ENCODE measurements at regions not wholly inside any gene's neighbourhood (a gene's known extent, or its start where the extent isn't known, plus 50 kb on each side); places are given as distances from the start of the nearest gene placed in this dataset.

GRCh38 chr7:68484731-68485130, 1113.5 kb upstream of the AUTS2 start:
- no peak overlapping the region for H3K27ac ChIP-seq (ENCODE audit: insufficient read depth, low read length, poor library complexity, severe bottlenecking)
- no peaks in the 10 kb centered on the region for H3K36me3 ChIP-seq (ENCODE audit: control insufficient read depth, insufficient read depth, low read length)
- DNase-seq, result no peak
- no peak overlapping the region for H3K4me3 ChIP-seq (ENCODE audit: insufficient read depth, low read depth, low read length, poor library complexity, severe bottlenecking)
- no peaks in the 10 kb centered on the region for H3K4me1 ChIP-seq (ENCODE audit: control insufficient read depth, insufficient read depth, low read length, poor library complexity, severe bottlenecking)
- H3K27me3 ChIP-seq (replicated peaks; ENCODE audit: control insufficient read depth, insufficient read depth, low read length, poor library complexity, severe bottlenecking), result no peaks in the 10 kb centered on the region
- H3K9me3 ChIP-seq (ENCODE audit: control insufficient read depth, low read length), result no peaks in the 10 kb centered on the region

- Histone ChIP-seq H3K4me1 (ENCODE audit: control insufficient read depth, insufficient read depth, low read length, poor library complexity, severe bottlenecking) (no peaks in the 10 kb centered on the region), H3K36me3 (ENCODE audit: control insufficient read depth, insufficient read depth, low read length) (no peaks in the 10 kb centered on the region), H3K27ac (ENCODE audit: insufficient read depth, low read length, poor library complexity, severe bottlenecking) (no peak overlapping the region), H3K9me3 (ENCODE audit: control insufficient read depth, low read length) (no peaks in the 10 kb centered on the region), H3K4me3 (ENCODE audit: insufficient read depth, low read depth, low read length, poor library complexity, severe bottlenecking) (no peak overlapping the region), H3K27me3 (replicated peaks; ENCODE audit: control insufficient read depth, insufficient read depth, low read length, poor library complexity, severe bottlenecking) (no peaks in the 10 kb centered on the region)
- no peak for DNase-seq
Measured at GRCh38 chr7:68485253-68485917, 1112.9 kb upstream of the AUTS2 start.

GRCh38 chr7:68488341-68489060, 1109.8 kb upstream of the AUTS2 start:
- no peak for DNase-seq
- no peaks in the 10 kb centered on the region for H3K27me3 ChIP-seq (replicated peaks; ENCODE audit: control insufficient read depth, insufficient read depth, low read length, poor library complexity, severe bottlenecking)
- no peak overlapping the region for H3K4me3 ChIP-seq (ENCODE audit: insufficient read depth, low read depth, low read length, poor library complexity, severe bottlenecking)
- H3K9me3 ChIP-seq (ENCODE audit: control insufficient read depth, low read length), result no peaks in the 10 kb centered on the region
- H3K36me3 ChIP-seq (ENCODE audit: control insufficient read depth, insufficient read depth, low read length), result no peaks in the 10 kb centered on the region
- H3K27ac ChIP-seq (ENCODE audit: insufficient read depth, low read length, poor library complexity, severe bottlenecking), result no peak overlapping the region
- no peaks in the 10 kb centered on the region for H3K4me1 ChIP-seq (ENCODE audit: control insufficient read depth, insufficient read depth, low read length, poor library complexity, severe bottlenecking)

- no peak for DNase-seq
- Histone ChIP-seq H3K9me3 (ENCODE audit: control insufficient read depth, low read length) (no peaks in the 10 kb centered on the region), H3K36me3 (ENCODE audit: control insufficient read depth, insufficient read depth, low read length) (no peaks in the 10 kb centered on the region), H3K4me3 (ENCODE audit: insufficient read depth, low read depth, low read length, poor library complexity, severe bottlenecking) (no peak overlapping the region), H3K27ac (ENCODE audit: insufficient read depth, low read length, poor library complexity, severe bottlenecking) (no peak overlapping the region), H3K27me3 (replicated peaks; ENCODE audit: control insufficient read depth, insufficient read depth, low read length, poor library complexity, severe bottlenecking) (no peaks in the 10 kb centered on the region), H3K4me1 (ENCODE audit: control insufficient read depth, insufficient read depth, low read length, poor library complexity, severe bottlenecking) (no peaks in the 10 kb centered on the region)
Measured at GRCh38 chr7:68491523-68492358, 1106.5 kb upstream of the AUTS2 start.

- H3K36me3 ChIP-seq (ENCODE audit: control insufficient read depth, insufficient read depth, low read length), result no peaks in the 10 kb centered on the region
- H3K27ac ChIP-seq (ENCODE audit: insufficient read depth, low read length, poor library complexity, severe bottlenecking), result no peak overlapping the region
- H3K4me3 ChIP-seq (ENCODE audit: insufficient read depth, low read depth, low read length, poor library complexity, severe bottlenecking), result no peak overlapping the region
- H3K27me3 ChIP-seq (replicated peaks; ENCODE audit: control insufficient read depth, insufficient read depth, low read length, poor library complexity, severe bottlenecking), result no peaks in the 10 kb centered on the region
- no peaks in the 10 kb centered on the region for H3K4me1 ChIP-seq (ENCODE audit: control insufficient read depth, insufficient read depth, low read length, poor library complexity, severe bottlenecking)
- no peak for DNase-seq
- no peaks in the 10 kb centered on the region for H3K9me3 ChIP-seq (ENCODE audit: control insufficient read depth, low read length)
Measured at GRCh38 chr7:68492359-68492690, 1106.0 kb upstream of the AUTS2 start.

- DNase-seq, result no peak
- Histone ChIP-seq H3K4me1 (ENCODE audit: control insufficient read depth, insufficient read depth, low read length, poor library complexity, severe bottlenecking) (no peaks in the 10 kb centered on the region), H3K27ac (ENCODE audit: insufficient read depth, low read length, poor library complexity, severe bottlenecking) (no peak overlapping the region)
Measured at GRCh38 chr7:68503400-68503799, 1094.9 kb upstream of the AUTS2 start.

GRCh38 chr7:68504716-68505115, 1093.6 kb upstream of the AUTS2 start:
- Histone ChIP-seq H3K27me3 (replicated peaks; ENCODE audit: control insufficient read depth, insufficient read depth, low read length, poor library complexity, severe bottlenecking) (no peaks in the 10 kb centered on the region), H3K4me3 (ENCODE audit: insufficient read depth, low read depth, low read length, poor library complexity, severe bottlenecking) (no peak overlapping the region), H3K36me3 (ENCODE audit: control insufficient read depth, insufficient read depth, low read length) (no peaks in the 10 kb centered on the region), H3K27ac (ENCODE audit: insufficient read depth, low read length, poor library complexity, severe bottlenecking) (no peak overlapping the region), H3K9me3 (ENCODE audit: control insufficient read depth, low read length) (peaks cover 5% of the 10 kb centered on the region), H3K4me1 (ENCODE audit: control insufficient read depth, insufficient read depth, low read length, poor library complexity, severe bottlenecking) (no peaks in the 10 kb centered on the region)
- no peak for DNase-seq

More at GRCh38 chr7:68503400-68503799, 1094.9 kb upstream of the AUTS2 start:
- Histone ChIP-seq H3K36me3 (ENCODE audit: control insufficient read depth, insufficient read depth, low read length) (no peaks in the 10 kb centered on the region), H3K27me3 (replicated peaks; ENCODE audit: control insufficient read depth, insufficient read depth, low read length, poor library complexity, severe bottlenecking) (no peaks in the 10 kb centered on the region), H3K9me3 (ENCODE audit: control insufficient read depth, low read length) (no peaks in the 10 kb centered on the region), H3K4me3 (ENCODE audit: insufficient read depth, low read depth, low read length, poor library complexity, severe bottlenecking) (no peak overlapping the region)

GRCh38 chr7:68505721-68506120, 1092.6 kb upstream of the AUTS2 start:
- Histone ChIP-seq H3K4me3 (ENCODE audit: insufficient read depth, low read depth, low read length, poor library complexity, severe bottlenecking) (no peak overlapping the region), H3K27ac (ENCODE audit: insufficient read depth, low read length, poor library complexity, severe bottlenecking) (no peak overlapping the region), H3K4me1 (ENCODE audit: control insufficient read depth, insufficient read depth, low read length, poor library complexity, severe bottlenecking) (no peaks in the 10 kb centered on the region), H3K36me3 (ENCODE audit: control insufficient read depth, insufficient read depth, low read length) (no peaks in the 10 kb centered on the region), H3K9me3 (ENCODE audit: control insufficient read depth, low read length) (peaks cover 5% of the 10 kb centered on the region), H3K27me3 (replicated peaks; ENCODE audit: control insufficient read depth, insufficient read depth, low read length, poor library complexity, severe bottlenecking) (no peaks in the 10 kb centered on the region)
- no peak for DNase-seq

- DNase-seq, result no peak
- no peak overlapping the region for H3K4me3 ChIP-seq (ENCODE audit: insufficient read depth, low read depth, low read length, poor library complexity, severe bottlenecking)
Measured at GRCh38 chr7:68507668-68508067, 1090.6 kb upstream of the AUTS2 start.

GRCh38 chr7:68509054-68509453, 1089.2 kb upstream of the AUTS2 start:
- peaks cover 5% of the 10 kb centered on the region for H3K9me3 ChIP-seq (ENCODE audit: control insufficient read depth, low read length)

More at GRCh38 chr7:68507668-68508067, 1090.6 kb upstream of the AUTS2 start:
- Histone ChIP-seq H3K27ac (ENCODE audit: insufficient read depth, low read length, poor library complexity, severe bottlenecking) (no peak overlapping the region), H3K27me3 (replicated peaks; ENCODE audit: control insufficient read depth, insufficient read depth, low read length, poor library complexity, severe bottlenecking) (no peaks in the 10 kb centered on the region), H3K9me3 (ENCODE audit: control insufficient read depth, low read length) (peaks cover 5% of the 10 kb centered on the region), H3K36me3 (ENCODE audit: control insufficient read depth, insufficient read depth, low read length) (no peaks in the 10 kb centered on the region), H3K4me1 (ENCODE audit: control insufficient read depth, insufficient read depth, low read length, poor library complexity, severe bottlenecking) (no peaks in the 10 kb centered on the region)

More at GRCh38 chr7:68509054-68509453, 1089.2 kb upstream of the AUTS2 start:
- no peak overlapping the region for H3K27ac ChIP-seq (ENCODE audit: insufficient read depth, low read length, poor library complexity, severe bottlenecking)
- H3K4me1 ChIP-seq (ENCODE audit: control insufficient read depth, insufficient read depth, low read length, poor library complexity, severe bottlenecking), result no peaks in the 10 kb centered on the region
- no peaks in the 10 kb centered on the region for H3K36me3 ChIP-seq (ENCODE audit: control insufficient read depth, insufficient read depth, low read length)
- no peak for DNase-seq
- H3K27me3 ChIP-seq (replicated peaks; ENCODE audit: control insufficient read depth, insufficient read depth, low read length, poor library complexity, severe bottlenecking), result no peaks in the 10 kb centered on the region
- no peak overlapping the region for H3K4me3 ChIP-seq (ENCODE audit: insufficient read depth, low read depth, low read length, poor library complexity, severe bottlenecking)
